Mammary epithelial cell (primary cell): ENCODE measurements at regions not wholly inside any gene's neighbourhood (a gene's known extent, or its start where the extent isn't known, plus 50 kb on each side); places are given as distances from the start of the nearest gene placed in this dataset.

Source experiments
- CTCF ChIP-seq, 2 donors: IDR thresholded peaks in 1 of 2; conservative IDR thresholded peaks in 1 of 2; 2 replicates each; pipeline ENCODE4 v1.5.1; 2011 to 2012; ENCODE audit warnings: inconsistent platforms in 2 of 2, low read length in 2 of 2, mild to moderate bottlenecking in 2 of 2, control low read depth in 1 of 2, low read depth in 1 of 2; ENCODE audit not compliant: insufficient read depth in 1 of 2; ENCODE audit errors: extremely low read depth in 1 of 2
- EZH2 ChIP-seq: IDR thresholded peaks from 2 replicates; pipeline ENCODE4 v1.6.1; 2012; ENCODE audit warnings: low read length, inconsistent platforms, borderline replicate concordance

- TF ChIP-seq CTCF (conservative IDR thresholded peaks at IDR 0.05 in 1 of 2, IDR thresholded peaks at IDR 0.05 in 1 of 2; ENCODE audit: extremely low read depth in 1 of 2, insufficient read depth in 1 of 2, low read depth in 1 of 2, low read length in 2 of 2), result no peak
- no peak for TF ChIP-seq EZH2
These were observed 285.5 kb downstream of the USP46 start for GRCh38 chr4:52373650-52374049.
